OCI-LY7 (cell line): ENCODE measurements at regions not wholly inside any gene's neighbourhood (a gene's known extent, or its start where the extent isn't known, plus 50 kb on each side); places are given as distances from the start of the nearest gene placed in this dataset.

Source experiments
- BruUV-seq: library from RNA; stranded (reverse); fragments of 400-500 nt; replicated peaks from 2 replicates; lab custom pipeline; 2021; lab: Mats Ljungman, UMichigan
- CTCF ChIA-PET: fragments of 300-600 bp; sonication (Branson Sonifier 250); formaldehyde crosslinking; loops from one replicate; lab custom pipeline; 2022; ENCODE audit warnings: antibody characterized with exemption; ENCODE audit not compliant: unreplicated experiment; lab: Charles Lee
- POLR2A ChIA-PET: fragments of 300-600 bp; sonication (Branson Sonifier 250); formaldehyde crosslinking; loops from one replicate; lab custom pipeline; 2022; ENCODE audit warnings: antibody characterized with exemption; lab: Charles Lee
- DNase-seq: peaks from one replicate; pipeline ENCODE4 v3.0.0-alpha.2; 2015; ENCODE audit warnings: low spot score
- H2AFZ ChIP-seq: fragments of 200-600 bp; sonication (generic), shearing (Covaris generic); 2 replicates; pipeline ENCODE4 v1.6.1; 2014; ENCODE audit warnings: mild to moderate bottlenecking, antibody characterized with exemption, low read length, moderate library complexity
- H3K27ac ChIP-seq: fragments of 200-600 bp; sonication (generic); 2 replicates; pipeline ENCODE4 v1.5.1; 2014; ENCODE audit warnings: mixed run types, low read depth, mild to moderate bottlenecking, moderate library complexity, low read length, inconsistent platforms; ENCODE audit not compliant: poor library complexity, severe bottlenecking
- H3K36me3 ChIP-seq: fragments of 200-600 bp; sonication (generic); 2 replicates; pipeline ENCODE4 v1.6.1; 2014; ENCODE audit warnings: mild to moderate bottlenecking, antibody characterized with exemption, low read length, moderate library complexity, mixed read lengths; ENCODE audit not compliant: insufficient read depth
- H3K4me1 ChIP-seq: fragments of 200-600 bp; sonication (generic); 2 replicates; pipeline ENCODE4 v1.5.1; 2014; ENCODE audit warnings: mild to moderate bottlenecking, low read length; ENCODE audit not compliant: insufficient read depth, poor library complexity, severe bottlenecking
- H3K4me2 ChIP-seq: fragments of 200-600 bp; sonication (generic); 2 replicates; pipeline ENCODE4 v1.6.1; 2014; ENCODE audit warnings: mild to moderate bottlenecking, low read length
- H3K4me3 ChIP-seq: fragments of 200-600 bp; sonication (generic); 2 replicates; pipeline ENCODE4 v1.5.1; 2014; ENCODE audit warnings: mild to moderate bottlenecking, low read depth, low read length; ENCODE audit not compliant: poor library complexity, severe bottlenecking
- H3K79me2 ChIP-seq: fragments of 200-600 bp; sonication (generic); 2 replicates; pipeline ENCODE4 v1.6.1; 2016; ENCODE audit warnings: low read depth, mild to moderate bottlenecking, low read length, moderate library complexity, mixed read lengths; ENCODE audit not compliant: insufficient read depth
- H3K9me2 ChIP-seq: fragments of 200-600 bp; sonication (generic); 2 replicates; pipeline ENCODE4 v1.6.1; 2016; ENCODE audit warnings: mild to moderate bottlenecking, low read length, mixed read lengths; ENCODE audit not compliant: insufficient read depth
- H3K9me3 ChIP-seq: fragments of 200-600 bp; sonication (generic); 2 replicates; pipeline ENCODE4 v1.6.1; 2014; ENCODE audit warnings: mild to moderate bottlenecking, mixed run types, low read length, mixed read lengths
- H4K20me1 ChIP-seq: fragments of 200-600 bp; sonication (generic); 2 replicates; pipeline ENCODE4 v1.6.1; 2014; ENCODE audit warnings: mild to moderate bottlenecking, antibody characterized with exemption, low read length, moderate library complexity, mixed read lengths; ENCODE audit not compliant: insufficient read depth
- CTCF ChIP-seq: fragments of 200-600 bp; sonication (generic); conservative IDR thresholded peaks from 2 replicates; pipeline ENCODE4 v1.5.1; 2014; ENCODE audit warnings: mild to moderate bottlenecking, antibody characterized with exemption, low read length, moderate library complexity, mixed read lengths
- EZH2phosphoT487 ChIP-seq: fragments of 200-600 bp; sonication (generic); IDR thresholded peaks from 2 replicates; pipeline ENCODE4 v1.6.1; 2018; ENCODE audit warnings: low read depth, borderline replicate concordance, mild to moderate bottlenecking, mixed run types, antibody characterized with exemption, low read length, moderate library complexity, mixed read lengths
- intact Hi-C: fragments of 100-400 bp; cut with micrococcal nuclease; formaldehyde crosslinking; loops from one replicate; pipeline ENCODE4 v1.10.0; 2022; ENCODE audit not compliant: unreplicated experiment

GRCh38 chr14:26685401-26685800, 87.6 kb upstream of the NOVA1 start:
- no peaks in the 10 kb centered on the region for H4K20me1 ChIP-seq
- CTCF ChIA-PET: no interaction called here
- TF ChIP-seq CTCF (no peak), EZH2phosphoT487 (no peak)
- no peak for DNase-seq
- no TSS peak for BruUV-seq
- intact Hi-C loops: no loop called here
- H3K4me1 ChIP-seq: no peaks in the 10 kb centered on the region
- H3K4me3 ChIP-seq: no peak overlapping the region
- H3K9me2 ChIP-seq: no peaks in the 10 kb centered on the region
- H3K79me2 ChIP-seq: no peaks in the 10 kb centered on the region
- POLR2A ChIA-PET: no interaction called here
- H3K36me3 ChIP-seq: no peaks in the 10 kb centered on the region
- H3K4me2 ChIP-seq: no peak overlapping the region
- no peak overlapping the region for H2AFZ ChIP-seq
- H3K9me3 ChIP-seq: no peaks in the 10 kb centered on the region
- no peak overlapping the region for H3K27ac ChIP-seq

GRCh38 chr14:26687301-26687837, 89.5 kb upstream of the NOVA1 start:
- Histone ChIP-seq H2AFZ (no peak overlapping the region), H3K36me3 (no peaks in the 10 kb centered on the region), H3K9me3 (no peaks in the 10 kb centered on the region), H4K20me1 (no peaks in the 10 kb centered on the region), H3K9me2 (no peaks in the 10 kb centered on the region), H3K27ac (no peak overlapping the region), H3K4me3 (no peak overlapping the region), H3K4me1 (no peaks in the 10 kb centered on the region), H3K79me2 (no peaks in the 10 kb centered on the region), H3K4me2 (no peak overlapping the region)
- no TSS peak for BruUV-seq
- no peak for TF ChIP-seq EZH2phosphoT487
- no peak for TF ChIP-seq CTCF
- DNase-seq: no peak
- ChIA-PET POLR2A (interaction anchor here (0.6 kb wide), 2 partner anchors 72 to 120 kb away, joined by 3 read pairs; no protein-coding TSS in a partner anchor), CTCF (no interaction called here)
- intact Hi-C loops: no loop called here

GRCh38 chr14:26694521-26694920, 96.7 kb upstream of the NOVA1 start:
- Histone ChIP-seq H3K9me3 (peaks cover 14% of the 10 kb centered on the region; the same call in 1 of the 2 replicates), H3K4me1 (no peaks in the 10 kb centered on the region), H3K9me2 (no peaks in the 10 kb centered on the region), H3K27ac (no peak overlapping the region), H3K79me2 (no peaks in the 10 kb centered on the region), H3K36me3 (no peaks in the 10 kb centered on the region), H3K4me2 (no peak overlapping the region), H3K4me3 (no peak overlapping the region), H4K20me1 (no peaks in the 10 kb centered on the region), H2AFZ (no peak overlapping the region)
- ChIA-PET CTCF (no interaction called here), POLR2A (no interaction called here)
- TF ChIP-seq CTCF: no peak
- no peak for TF ChIP-seq EZH2phosphoT487
- no TSS peak for BruUV-seq
- intact Hi-C loops: no loop called here
- DNase-seq: no peak
